ENCODE measurements at regions not wholly inside any gene's neighbourhood (a gene's known extent, or its start where the extent isn't known, plus 50 kb on each side); places are given as distances from the start of the nearest gene placed in this dataset.
A peak's percentile ranks its signal among the peaks of the same experiment; 100 is the strongest.
"Not testable (repeated sequence)": the region's sequence is repeated elsewhere in the genome, so short reads cannot be mapped to it uniquely, and the experiment has no call there.

GRCh38 chr13:59384154-59384553 is 779.6 kb downstream of the DIAPH3 start:
- no peak for DNase-seq

- DNase-seq, result peak; percentile 18
These were observed 772.0 kb downstream of the DIAPH3 start for GRCh38 chr13:59391696-59392095.

GRCh38 chr13:59392328-59392727 is 771.4 kb downstream of the DIAPH3 start:
- no peak for DNase-seq

GRCh38 chr13:59394496-59394895 is 769.2 kb downstream of the DIAPH3 start:
- DNase-seq, result no peak

GRCh38 chr13:59398127-59398526 is 765.6 kb downstream of the DIAPH3 start:
- no peak for DNase-seq

- DNase-seq, result no peak
These were observed 765.1 kb downstream of the DIAPH3 start for GRCh38 chr13:59398661-59399060.

- no peak for DNase-seq
These were observed 764.2 kb downstream of the DIAPH3 start for GRCh38 chr13:59399513-59399912.

- no peak for DNase-seq
These were observed 759.4 kb downstream of the DIAPH3 start for GRCh38 chr13:59404331-59404730.

GRCh38 chr13:59407251-59407650 is 756.5 kb downstream of the DIAPH3 start:
- DNase-seq, result not testable (repeated sequence)

GRCh38 chr13:59408738-59409137 is 755.0 kb downstream of the DIAPH3 start:
- no peak for DNase-seq

GRCh38 chr13:59409211-59409610 is 754.5 kb downstream of the DIAPH3 start:
- no peak for DNase-seq

- DNase-seq, result no peak
These were observed 754.0 kb downstream of the DIAPH3 start for GRCh38 chr13:59409634-59410200.

GRCh38 chr13:59413126-59413525 is 750.6 kb downstream of the DIAPH3 start:
- DNase-seq, result no peak

GRCh38 chr13:59414006-59414405 is 749.7 kb downstream of the DIAPH3 start:
- DNase-seq, result no peak

GRCh38 chr13:59415498-59415897 is 748.2 kb downstream of the DIAPH3 start:
- no peak for DNase-seq

- no peak for DNase-seq
These were observed 747.2 kb downstream of the DIAPH3 start for GRCh38 chr13:59416561-59416960.

GRCh38 chr13:59422646-59423045 is 741.1 kb downstream of the DIAPH3 start:
- no peak for DNase-seq

- no peak for DNase-seq
These were observed 739.9 kb downstream of the DIAPH3 start for GRCh38 chr13:59423708-59424340.

GRCh38 chr13:59424661-59425060 is 739.1 kb downstream of the DIAPH3 start:
- no peak for DNase-seq

GRCh38 chr13:59425211-59425741 is 738.5 kb downstream of the DIAPH3 start:
- no peak for DNase-seq

- no peak for DNase-seq
These were observed 728.7 kb downstream of the DIAPH3 start for GRCh38 chr13:59435024-59435423.

GRCh38 chr13:59437544-59438301 is 726.0 kb downstream of the DIAPH3 start:
- DNase-seq, result no peak

GRCh38 chr13:59439776-59440428 is 723.8 kb downstream of the DIAPH3 start:
- DNase-seq, result no peak
